Osteocyte (in vitro differentiated cells): ENCODE measurements at regions not wholly inside any gene's neighbourhood (a gene's known extent, or its start where the extent isn't known, plus 50 kb on each side); places are given as distances from the start of the nearest gene placed in this dataset.

Experiments used
- DNase-seq: peaks from one replicate; pipeline ENCODE4 v3.0.0; 2021; ENCODE audit warnings: mixed read lengths; ENCODE audit not compliant: unreplicated experiment; ENCODE audit errors: extremely low spot score
- H3K27ac Mint-ChIP-seq: one replicate; pipeline ENCODE4 v1.8.0; 2021; ENCODE audit warnings: mild to moderate bottlenecking, mixed read lengths; ENCODE audit not compliant: unreplicated experiment
- H3K27me3 Mint-ChIP-seq: one replicate; pipeline ENCODE4 v1.8.0; 2021; ENCODE audit warnings: mixed read lengths; ENCODE audit not compliant: unreplicated experiment
- H3K36me3 Mint-ChIP-seq: one replicate; pipeline ENCODE4 v1.8.0; 2021; ENCODE audit warnings: mixed read lengths; ENCODE audit not compliant: unreplicated experiment
- H3K4me1 Mint-ChIP-seq: one replicate; pipeline ENCODE4 v1.8.0; 2021; ENCODE audit warnings: mixed read lengths; ENCODE audit not compliant: unreplicated experiment
- H3K4me3 Mint-ChIP-seq: one replicate; pipeline ENCODE4 v1.8.0; 2021; ENCODE audit warnings: mild to moderate bottlenecking, moderate library complexity, mixed read lengths; ENCODE audit not compliant: unreplicated experiment
- H3K9me3 Mint-ChIP-seq: one replicate; pipeline ENCODE4 v1.8.0; 2021; ENCODE audit warnings: mixed read lengths; ENCODE audit not compliant: unreplicated experiment
- CTCF ChIP-seq: fragments of 200-600 bp; sonication (generic); IDR thresholded peaks from 2 replicates; pipeline ENCODE4 v1.5.0; 2021; ENCODE audit warnings: antibody characterized with exemption, mild to moderate bottlenecking, moderate library complexity

GRCh38 chr4:121510341-121510874 lies 129.6 kb upstream of the QRFPR start:
- peaks cover 13% of the 10 kb centered on the region for H3K27me3 Mint-ChIP-seq

GRCh38 chr4:121485190-121485804 lies 104.5 kb upstream of the QRFPR start:
- TF ChIP-seq CTCF, result no peak
- no peak for DNase-seq
- no peaks in the 10 kb centered on the region for H3K4me1 Mint-ChIP-seq
- no peak overlapping the region for H3K27ac Mint-ChIP-seq
- H3K36me3 Mint-ChIP-seq, result no peaks in the 10 kb centered on the region
- H3K9me3 Mint-ChIP-seq, result no peaks in the 10 kb centered on the region
- no peak overlapping the region for H3K4me3 Mint-ChIP-seq
- H3K27me3 Mint-ChIP-seq, result peaks cover 24% of the 10 kb centered on the region

More at GRCh38 chr4:121510341-121510874, 129.6 kb upstream of the QRFPR start:
- H3K36me3 Mint-ChIP-seq, result no peaks in the 10 kb centered on the region
- H3K4me3 Mint-ChIP-seq, result no peak overlapping the region
- no peaks in the 10 kb centered on the region for H3K9me3 Mint-ChIP-seq
- H3K27ac Mint-ChIP-seq, result no peak overlapping the region
- TF ChIP-seq CTCF, result no peak
- no peaks in the 10 kb centered on the region for H3K4me1 Mint-ChIP-seq
- no peak for DNase-seq

- Mint-ChIP-seq H3K4me1 (no peaks in the 10 kb centered on the region), H3K9me3 (no peaks in the 10 kb centered on the region), H3K4me3 (no peak overlapping the region), H3K36me3 (no peaks in the 10 kb centered on the region), H3K27me3 (peaks cover 21% of the 10 kb centered on the region), H3K27ac (no peak overlapping the region)
- DNase-seq, result no peak
- peak; percentile 64 for TF ChIP-seq CTCF
These were observed 103.8 kb upstream of the QRFPR start for GRCh38 chr4:121484633-121485032.

GRCh38 chr4:121479808-121480207 lies 99.0 kb upstream of the QRFPR start:
- no peaks in the 10 kb centered on the region for H3K9me3 Mint-ChIP-seq
- DNase-seq, result no peak
- peaks cover 15% of the 10 kb centered on the region for H3K27me3 Mint-ChIP-seq
- H3K36me3 Mint-ChIP-seq, result no peaks in the 10 kb centered on the region
- no peaks in the 10 kb centered on the region for H3K4me1 Mint-ChIP-seq
- no peak for TF ChIP-seq CTCF
- H3K4me3 Mint-ChIP-seq, result no peak overlapping the region
- H3K27ac Mint-ChIP-seq, result no peak overlapping the region

- no peak for DNase-seq
- Mint-ChIP-seq H3K4me1 (no peaks in the 10 kb centered on the region), H3K36me3 (no peaks in the 10 kb centered on the region), H3K27me3 (peaks cover under 1% of the 10 kb centered on the region), H3K4me3 (no peak overlapping the region), H3K27ac (no peak overlapping the region), H3K9me3 (no peaks in the 10 kb centered on the region)
- TF ChIP-seq CTCF, result no peak
These were observed 96.7 kb upstream of the QRFPR start for GRCh38 chr4:121477480-121477879.
